ENCODE measurements at regions not wholly inside any gene's neighbourhood (a gene's known extent, or its start where the extent isn't known, plus 50 kb on each side); places are given as distances from the start of the nearest gene placed in this dataset.

DNA sequence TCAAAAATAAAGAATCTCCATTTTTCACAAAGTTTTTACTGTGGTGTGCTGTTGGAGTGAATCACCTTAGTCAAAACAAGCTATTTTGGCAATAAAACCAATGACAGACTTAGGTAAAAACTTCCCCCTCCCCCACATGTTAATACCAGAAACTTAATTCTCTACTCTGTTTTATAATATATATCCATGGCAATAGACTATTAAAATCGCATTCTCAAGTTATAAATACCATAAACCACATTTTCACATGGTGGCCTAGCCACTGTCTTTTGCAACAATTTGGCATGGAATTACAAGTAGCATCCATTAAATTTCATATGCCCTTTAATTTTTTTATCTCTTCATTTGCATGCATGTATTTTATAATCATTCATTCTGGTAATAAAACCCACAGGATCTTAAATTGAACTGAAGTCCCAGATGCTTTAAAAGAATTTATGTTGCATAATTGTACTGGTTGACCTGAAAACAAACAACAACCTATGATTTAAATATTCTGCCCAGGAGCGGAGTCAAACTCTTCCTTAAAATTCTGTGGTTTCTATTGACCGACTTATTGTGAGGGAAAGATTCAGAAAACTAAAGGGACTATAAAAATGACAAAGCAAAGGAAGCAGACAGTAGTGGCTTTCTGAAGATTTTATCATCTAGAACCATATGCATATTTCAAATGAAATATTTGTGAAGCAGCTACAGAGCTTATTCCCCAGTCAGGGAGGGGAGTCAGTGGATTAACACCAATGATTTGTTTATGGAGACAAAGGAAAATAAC lies 229.0 kb upstream of the TBL1XR1 start:
- Mint-ChIP-seq H3K27me3 (ENCODE audit: low read depth) (peaks cover 2% of the 10 kb centered on the region), H3K4me3 (ENCODE audit: low read depth) (peak overlapping the region; percentile 15), H3K9me3 (peaks cover 5% of the 10 kb centered on the region), H3K4me1 (ENCODE audit: low read depth) (peaks cover 38% of the 10 kb centered on the region), H3K27ac (peak overlapping the region; percentile 69), H3K36me3 (ENCODE audit: low read depth) (peaks cover 4% of the 10 kb centered on the region)
- DNase-seq (ENCODE audit: low spot score): no peak
- intact Hi-C loops (cut with micrococcal nuclease): loop anchor here (2.0 kb wide), 5 partner anchors 165 to 569 kb away; no protein-coding TSS in a partner anchor

DNA sequence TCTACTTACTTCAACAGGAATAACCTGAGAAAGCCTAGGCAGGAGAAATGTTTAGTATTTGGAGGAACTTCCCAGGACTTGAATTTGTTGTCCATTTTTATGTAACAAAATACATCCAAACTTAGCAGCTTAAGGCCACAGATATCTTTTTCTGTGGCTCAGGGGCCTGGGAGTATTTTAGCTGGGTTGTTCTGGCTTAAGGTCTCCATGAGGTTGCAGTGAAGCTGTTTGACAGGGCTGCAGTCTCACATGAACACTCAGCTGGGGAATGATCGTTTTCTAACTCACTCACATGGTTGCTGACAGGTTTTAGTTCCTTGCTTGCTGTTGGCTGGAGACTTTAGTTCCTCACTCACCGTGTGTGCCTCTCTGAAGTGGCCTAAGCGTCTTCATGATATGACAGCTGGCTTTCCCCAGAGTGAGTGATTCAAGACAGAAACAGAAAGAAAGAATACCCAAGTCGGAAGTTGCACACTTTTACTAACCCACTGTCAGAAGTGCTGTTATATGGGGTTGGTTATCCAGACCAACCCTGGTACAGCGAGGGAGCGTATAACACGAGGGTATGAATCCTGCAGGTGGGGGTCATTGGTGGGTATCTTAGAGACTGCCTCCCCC lies 229.7 kb upstream of the TBL1XR1 start:
- Mint-ChIP-seq H3K9me3 (peaks cover 5% of the 10 kb centered on the region), H3K27me3 (ENCODE audit: low read depth) (peaks cover 2% of the 10 kb centered on the region), H3K27ac (peak overlapping the region; percentile 85), H3K36me3 (ENCODE audit: low read depth) (peaks cover 4% of the 10 kb centered on the region), H3K4me1 (ENCODE audit: low read depth) (peaks cover 35% of the 10 kb centered on the region), H3K4me3 (ENCODE audit: low read depth) (peak overlapping the region; percentile 54)
- intact Hi-C loops (cut with micrococcal nuclease): loop anchor here (1.0 to 2.0 kb wide), 10 partner anchors 67 to 568 kb away; no protein-coding TSS in a partner anchor
- DNase-seq (ENCODE audit: low spot score): peak; percentile 58

DNA sequence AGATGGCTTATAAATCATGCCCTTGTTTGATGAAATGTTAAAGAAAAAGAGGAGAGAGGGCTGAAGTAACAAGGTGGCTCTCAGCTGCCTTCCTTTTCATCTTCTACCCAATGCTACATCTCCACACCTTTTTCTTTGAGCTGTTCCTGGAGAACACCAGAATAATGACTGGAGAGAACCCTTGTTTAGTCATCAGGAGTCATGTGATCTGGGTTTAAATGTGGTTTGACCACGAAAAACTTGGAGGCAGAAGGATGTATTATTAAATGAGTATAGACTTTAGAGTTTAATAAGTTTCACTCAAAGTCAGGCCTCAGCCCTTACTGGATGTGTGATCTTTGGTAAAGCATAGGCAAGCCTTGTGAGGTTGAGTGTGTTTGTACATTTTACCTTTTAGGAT lies 230.3 kb upstream of the TBL1XR1 start:
- peaks cover 32% of the 10 kb centered on the region for H3K4me1 Mint-ChIP-seq (ENCODE audit: low read depth)
- intact Hi-C loops (cut with micrococcal nuclease): loop anchor here (1.0 to 2.0 kb wide), 10 partner anchors 67 to 567 kb away; no protein-coding TSS in a partner anchor

DNA sequence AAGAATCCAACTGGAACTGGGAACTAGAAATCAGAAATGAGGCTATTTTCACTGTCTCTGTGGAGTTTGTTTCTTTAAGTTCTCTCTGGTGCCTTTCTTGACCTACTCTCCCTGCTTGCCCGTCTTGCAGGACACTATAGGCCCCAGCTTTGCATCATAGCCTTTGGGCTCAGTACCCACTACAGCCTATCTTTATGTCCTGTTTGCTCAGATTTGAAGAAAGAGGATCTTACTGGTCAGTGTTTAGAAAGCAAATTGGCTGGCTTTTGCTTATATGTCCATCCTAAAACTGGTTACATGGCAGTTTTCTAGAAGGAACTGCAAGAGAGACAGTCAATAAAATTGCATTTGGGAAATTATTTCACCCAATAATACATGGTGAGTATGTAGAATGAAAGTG lies 231.8 kb upstream of the TBL1XR1 start:
- Mint-ChIP-seq H3K4me3 (ENCODE audit: low read depth) (no peak overlapping the region), H3K27me3 (ENCODE audit: low read depth) (peaks cover 2% of the 10 kb centered on the region), H3K4me1 (ENCODE audit: low read depth) (peaks cover 25% of the 10 kb centered on the region), H3K36me3 (ENCODE audit: low read depth) (peaks cover 4% of the 10 kb centered on the region), H3K27ac (no peak overlapping the region), H3K9me3 (peaks cover 5% of the 10 kb centered on the region)
- DNase-seq (ENCODE audit: low spot score): no peak
- intact Hi-C loops (cut with micrococcal nuclease): no loop called here

More for the DNA sequence above, 230.3 kb upstream of the TBL1XR1 start:
- peak overlapping the region; percentile 85 for H3K27ac Mint-ChIP-seq
- peaks cover 5% of the 10 kb centered on the region for H3K9me3 Mint-ChIP-seq
- H3K36me3 Mint-ChIP-seq (ENCODE audit: low read depth): peaks cover 4% of the 10 kb centered on the region
- peak overlapping the region; percentile 54 for H3K4me3 Mint-ChIP-seq (ENCODE audit: low read depth)
- DNase-seq (ENCODE audit: low spot score): no peak
- peaks cover 2% of the 10 kb centered on the region for H3K27me3 Mint-ChIP-seq (ENCODE audit: low read depth)

DNA sequence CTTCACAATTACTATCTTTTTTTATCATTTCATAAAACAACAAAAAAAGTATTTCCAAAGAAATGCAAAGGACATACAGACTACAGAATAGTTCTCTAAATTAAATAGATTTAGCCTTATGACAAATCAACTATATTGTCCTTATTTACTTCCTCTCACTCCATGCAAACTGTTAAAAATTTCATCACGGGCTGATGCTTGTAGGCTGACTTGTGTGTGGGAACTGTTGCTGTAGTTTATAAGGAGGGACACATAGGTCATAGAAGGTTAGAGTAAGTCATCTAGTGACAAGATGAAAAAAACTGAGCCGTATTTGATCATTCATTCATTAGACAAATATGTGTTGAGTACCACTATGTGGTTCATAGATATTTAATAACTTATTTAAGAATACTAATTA lies 232.5 kb upstream of the TBL1XR1 start:
- H3K36me3 Mint-ChIP-seq (ENCODE audit: low read depth): peaks cover 4% of the 10 kb centered on the region
- H3K4me3 Mint-ChIP-seq (ENCODE audit: low read depth): no peak overlapping the region
- H3K4me1 Mint-ChIP-seq (ENCODE audit: low read depth): peaks cover 25% of the 10 kb centered on the region

DNA sequence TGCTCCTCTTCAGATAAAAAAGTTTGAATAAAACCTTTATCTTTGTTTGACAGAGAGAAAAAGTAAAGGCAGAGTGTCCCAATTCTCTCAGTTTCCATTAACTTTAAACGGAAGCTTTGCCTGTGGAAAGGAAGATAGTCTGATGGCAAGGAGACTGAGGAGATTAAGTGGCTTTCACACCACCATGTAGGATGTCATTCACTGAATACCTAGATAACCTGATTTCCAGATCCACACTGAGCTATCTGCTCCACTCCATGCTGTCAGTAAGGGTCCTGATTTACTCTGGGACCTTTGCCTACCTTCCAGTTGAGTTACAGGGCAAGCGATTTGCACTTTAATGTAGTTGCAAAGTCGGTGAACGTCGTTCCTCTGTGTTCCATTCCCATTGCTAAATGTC lies 233.4 kb upstream of the TBL1XR1 start:
- Mint-ChIP-seq H3K9me3 (peaks cover 5% of the 10 kb centered on the region), H3K4me1 (ENCODE audit: low read depth) (peaks cover 25% of the 10 kb centered on the region), H3K4me3 (ENCODE audit: low read depth) (no peak overlapping the region), H3K27me3 (ENCODE audit: low read depth) (peaks cover 2% of the 10 kb centered on the region), H3K27ac (no peak overlapping the region), H3K36me3 (ENCODE audit: low read depth) (peaks cover 4% of the 10 kb centered on the region)
- intact Hi-C loops (cut with micrococcal nuclease): no loop called here
- no peak for DNase-seq (ENCODE audit: low spot score)

More for the DNA sequence above, 232.5 kb upstream of the TBL1XR1 start:
- DNase-seq (ENCODE audit: low spot score): no peak
- Mint-ChIP-seq H3K9me3 (peaks cover 5% of the 10 kb centered on the region), H3K27me3 (ENCODE audit: low read depth) (peaks cover 2% of the 10 kb centered on the region), H3K27ac (no peak overlapping the region)
- intact Hi-C loops (cut with micrococcal nuclease): no loop called here

DNA sequence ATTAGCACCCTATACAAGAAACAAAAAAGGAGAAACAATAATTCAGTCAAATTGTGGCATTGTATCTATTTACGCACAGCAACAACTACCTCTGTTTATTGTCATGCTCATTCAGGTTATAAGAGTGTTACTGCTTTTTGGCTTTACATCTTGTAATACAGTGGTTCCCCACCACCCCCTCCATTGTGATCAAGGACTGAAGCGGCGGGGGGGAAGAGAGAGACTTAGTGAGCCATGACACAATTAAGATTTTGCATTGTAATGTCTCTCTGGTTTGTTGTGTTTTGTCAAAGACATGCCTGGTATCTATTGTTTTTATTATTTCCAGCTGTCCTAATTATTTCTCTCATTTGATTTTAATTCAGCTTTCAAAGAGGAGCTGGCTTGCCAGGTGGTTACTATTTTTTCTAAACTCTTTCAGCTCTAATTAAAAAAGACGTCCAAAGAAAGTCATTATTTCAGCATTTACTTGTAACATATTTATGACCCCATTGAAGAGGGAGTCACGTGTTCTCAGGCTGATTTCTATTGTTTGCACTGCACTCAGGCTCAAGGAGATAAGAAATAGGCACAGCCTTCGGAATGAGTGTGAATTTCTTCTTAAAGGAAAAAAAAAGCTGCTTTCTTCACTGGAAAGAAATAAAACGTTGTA lies 234.4 kb upstream of the TBL1XR1 start:
- Mint-ChIP-seq H3K9me3 (no peaks in the 10 kb centered on the region), H3K4me3 (ENCODE audit: low read depth) (no peak overlapping the region), H3K27me3 (ENCODE audit: low read depth) (peaks cover 2% of the 10 kb centered on the region), H3K4me1 (ENCODE audit: low read depth) (peaks cover 15% of the 10 kb centered on the region), H3K36me3 (ENCODE audit: low read depth) (no peaks in the 10 kb centered on the region), H3K27ac (no peak overlapping the region)
- intact Hi-C loops (cut with micrococcal nuclease): no loop called here
- no peak for DNase-seq (ENCODE audit: low spot score)

DNA sequence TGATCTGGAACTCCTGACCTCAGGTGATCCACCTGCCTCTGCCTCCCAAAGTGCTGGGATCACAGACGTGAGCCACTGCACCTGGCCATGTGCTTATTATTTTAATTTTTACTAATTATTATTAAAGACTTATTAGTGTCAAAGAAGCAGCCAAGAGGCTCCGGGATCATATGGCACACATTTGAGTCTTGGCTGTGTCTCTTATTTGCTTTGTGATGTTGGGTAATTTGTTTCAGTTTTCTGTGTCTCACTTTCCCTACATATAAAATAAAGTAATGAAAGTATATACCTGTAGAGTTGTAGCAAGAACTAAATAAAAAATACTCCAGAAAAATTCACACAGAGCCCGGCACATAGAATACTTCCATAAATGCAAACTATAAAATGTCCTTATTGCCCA lies 238.0 kb upstream of the TBL1XR1 start:
- Mint-ChIP-seq H3K4me3 (ENCODE audit: low read depth) (no peak overlapping the region), H3K27me3 (ENCODE audit: low read depth) (no peaks in the 10 kb centered on the region), H3K4me1 (ENCODE audit: low read depth) (no peaks in the 10 kb centered on the region), H3K36me3 (ENCODE audit: low read depth) (no peaks in the 10 kb centered on the region), H3K27ac (no peak overlapping the region), H3K9me3 (no peaks in the 10 kb centered on the region)
- intact Hi-C loops (cut with micrococcal nuclease): no loop called here
- DNase-seq (ENCODE audit: low spot score): no peak

DNA sequence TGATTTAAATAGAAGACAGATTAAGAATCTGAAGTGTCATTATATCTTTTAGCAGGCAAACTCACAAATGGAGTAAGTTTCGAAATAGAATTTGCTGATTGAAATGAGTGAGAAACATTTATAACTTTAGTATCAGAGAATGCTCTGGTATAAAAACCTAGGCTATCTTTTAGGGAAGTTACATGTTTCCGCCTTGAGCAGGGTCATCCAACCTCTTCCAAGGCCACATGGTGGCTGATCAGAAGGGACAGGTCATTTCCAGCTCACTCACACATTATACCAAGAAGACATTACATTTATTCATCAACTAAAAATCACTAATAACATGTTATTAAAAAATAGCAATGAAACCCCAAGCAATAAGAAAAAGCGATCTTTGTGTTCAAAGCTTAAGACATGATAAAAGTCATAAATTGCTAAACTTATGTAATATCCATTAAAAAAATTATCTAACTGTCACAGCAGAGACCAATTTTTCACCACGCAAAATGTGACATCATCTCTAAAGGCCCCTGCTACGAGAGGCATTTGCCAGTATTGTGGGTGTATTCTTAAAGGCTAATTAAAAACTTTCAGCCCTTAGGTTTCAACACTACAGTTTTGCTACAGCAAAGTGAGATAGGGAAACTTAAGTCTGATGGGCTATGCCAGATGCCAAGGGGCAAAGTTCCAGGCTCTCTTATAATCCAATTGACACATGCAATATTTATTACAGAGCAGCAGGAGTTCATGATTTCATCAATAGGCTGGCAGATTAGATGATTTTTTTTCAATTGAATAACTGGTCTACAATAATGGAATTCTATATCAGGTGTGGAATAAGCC lies 240.4 kb upstream of the TBL1XR1 start:
- no peaks in the 10 kb centered on the region for H3K9me3 Mint-ChIP-seq
- no peak overlapping the region for H3K27ac Mint-ChIP-seq
- no peak for DNase-seq (ENCODE audit: low spot score)
- no peaks in the 10 kb centered on the region for H3K36me3 Mint-ChIP-seq (ENCODE audit: low read depth)
- H3K4me1 Mint-ChIP-seq (ENCODE audit: low read depth): no peaks in the 10 kb centered on the region
- no peaks in the 10 kb centered on the region for H3K27me3 Mint-ChIP-seq (ENCODE audit: low read depth)
- intact Hi-C loops (cut with micrococcal nuclease): no loop called here
- no peak overlapping the region for H3K4me3 Mint-ChIP-seq (ENCODE audit: low read depth)

DNA sequence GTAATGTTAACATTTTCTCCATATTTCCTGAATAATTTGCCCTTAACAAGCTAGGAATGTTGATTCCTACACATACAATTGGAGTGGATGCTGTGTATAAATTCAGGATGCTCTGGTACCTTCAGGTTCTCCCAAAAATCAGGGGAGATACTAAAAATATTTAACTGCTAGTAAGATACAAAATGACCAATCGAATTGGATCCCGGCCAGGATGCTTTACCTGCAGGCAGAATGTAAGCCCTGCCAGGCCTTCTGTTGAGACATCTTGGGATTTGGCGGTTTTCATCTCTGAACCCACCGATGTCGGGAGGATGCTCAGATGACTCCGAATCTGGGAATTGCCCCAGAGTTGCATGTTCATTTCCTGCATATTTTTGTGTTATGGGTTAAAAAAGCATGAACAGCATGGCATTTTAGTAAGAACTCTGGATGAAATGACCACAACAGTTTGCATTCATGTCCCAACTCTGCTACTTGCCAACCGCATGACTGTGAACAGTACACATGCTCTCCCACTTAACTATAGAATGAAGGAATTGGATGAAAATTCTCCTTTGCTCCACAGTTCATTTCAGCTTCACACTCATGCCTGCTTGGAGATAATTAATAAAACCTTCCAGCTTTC lies 241.4 kb upstream of the TBL1XR1 start:
- H3K9me3 Mint-ChIP-seq: no peaks in the 10 kb centered on the region
- H3K4me3 Mint-ChIP-seq (ENCODE audit: low read depth): no peak overlapping the region
- H3K4me1 Mint-ChIP-seq (ENCODE audit: low read depth): no peaks in the 10 kb centered on the region
- no peaks in the 10 kb centered on the region for H3K36me3 Mint-ChIP-seq (ENCODE audit: low read depth)
- H3K27me3 Mint-ChIP-seq (ENCODE audit: low read depth): no peaks in the 10 kb centered on the region
- intact Hi-C loops (cut with micrococcal nuclease): no loop called here
- DNase-seq (ENCODE audit: low spot score): no peak
- H3K27ac Mint-ChIP-seq: no peak overlapping the region

DNA sequence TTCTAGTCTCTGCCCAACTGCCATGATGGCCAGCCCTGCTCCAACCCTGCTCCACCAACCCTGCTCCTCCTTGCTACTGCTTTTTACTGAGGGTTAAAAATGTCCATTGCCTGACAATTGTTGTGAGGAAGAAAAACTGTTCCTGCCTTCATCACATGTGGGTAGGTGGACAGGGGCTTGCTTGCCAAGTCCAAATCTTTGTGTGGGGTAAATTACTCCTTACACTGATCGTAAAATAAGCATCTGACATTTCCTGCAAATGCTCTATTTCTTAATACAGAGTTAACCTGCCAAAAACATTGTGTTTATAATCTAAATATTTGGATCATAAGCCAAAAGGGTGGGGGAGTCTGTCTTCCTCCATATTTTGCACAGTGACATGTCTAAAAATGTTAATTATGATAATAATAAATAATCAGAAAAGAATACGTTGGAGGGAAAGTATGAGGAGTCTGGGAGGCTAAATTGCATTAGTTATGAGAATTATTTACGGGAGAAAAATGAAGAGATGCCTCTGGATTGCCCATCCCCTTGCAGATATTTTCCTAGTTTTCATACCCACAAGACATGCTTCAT lies 242.5 kb upstream of the TBL1XR1 start:
- intact Hi-C loops (cut with micrococcal nuclease): no loop called here
- H3K36me3 Mint-ChIP-seq (ENCODE audit: low read depth): no peaks in the 10 kb centered on the region
- no peaks in the 10 kb centered on the region for H3K27me3 Mint-ChIP-seq (ENCODE audit: low read depth)
- DNase-seq (ENCODE audit: low spot score): no peak
- H3K9me3 Mint-ChIP-seq: no peaks in the 10 kb centered on the region
- H3K27ac Mint-ChIP-seq: no peak overlapping the region
- H3K4me3 Mint-ChIP-seq (ENCODE audit: low read depth): no peak overlapping the region
- no peaks in the 10 kb centered on the region for H3K4me1 Mint-ChIP-seq (ENCODE audit: low read depth)
